SHP77 (cell line): ENCODE measurements at regions not wholly inside any gene's neighbourhood (a gene's known extent, or its start where the extent isn't known, plus 50 kb on each side); places are given as distances from the start of the nearest gene placed in this dataset.
"Not testable (repeated sequence)": the region's sequence is repeated elsewhere in the genome, so short reads cannot be mapped to it uniquely, and the experiment has no call there.

Source experiments
- DNase-seq, 2 experiments: peaks; one replicate each; lab custom pipeline; 2025; lab: John Stamatoyannopoulos, UW

DNA sequence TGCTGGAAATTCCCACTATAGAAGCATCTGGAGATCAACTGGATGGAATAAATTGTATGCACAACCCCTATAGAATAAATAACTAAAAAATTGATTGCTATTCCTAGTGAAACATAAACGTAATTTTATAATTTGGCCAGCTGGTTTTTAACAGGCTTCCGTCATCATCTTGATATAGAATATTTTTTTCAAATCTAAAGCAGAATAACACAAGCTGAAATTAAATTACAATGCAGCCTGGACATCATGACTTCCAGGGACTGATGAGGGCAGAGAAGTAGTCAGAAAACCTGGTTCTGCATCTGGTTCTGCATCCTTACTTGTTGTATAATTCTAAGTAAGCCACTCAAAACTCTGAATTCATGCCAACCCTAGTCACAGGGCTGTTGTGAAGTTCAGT is 146.1 kb downstream of the MEX3B start:
- no peak for DNase-seq

DNA sequence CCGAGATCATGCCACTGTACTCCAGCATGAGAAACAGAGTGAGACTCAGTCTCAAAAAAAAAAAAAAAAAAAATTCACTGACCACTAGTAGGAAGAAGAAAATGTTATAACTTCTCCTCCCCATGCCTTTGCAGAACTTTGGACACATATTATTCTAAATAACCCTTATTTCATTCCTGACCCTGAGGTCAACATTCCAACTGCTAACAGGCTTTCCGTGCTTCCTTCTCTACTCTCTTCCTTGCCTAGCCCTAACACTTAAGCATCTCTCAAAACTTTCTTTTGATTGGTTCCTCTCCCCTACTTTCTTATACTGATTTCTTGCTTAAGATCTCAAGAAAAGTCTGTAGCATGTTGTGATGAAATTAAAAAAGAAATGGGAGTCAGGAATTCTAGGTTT is 146.8 kb downstream of the MEX3B start:
- DNase-seq, result no peak

DNA sequence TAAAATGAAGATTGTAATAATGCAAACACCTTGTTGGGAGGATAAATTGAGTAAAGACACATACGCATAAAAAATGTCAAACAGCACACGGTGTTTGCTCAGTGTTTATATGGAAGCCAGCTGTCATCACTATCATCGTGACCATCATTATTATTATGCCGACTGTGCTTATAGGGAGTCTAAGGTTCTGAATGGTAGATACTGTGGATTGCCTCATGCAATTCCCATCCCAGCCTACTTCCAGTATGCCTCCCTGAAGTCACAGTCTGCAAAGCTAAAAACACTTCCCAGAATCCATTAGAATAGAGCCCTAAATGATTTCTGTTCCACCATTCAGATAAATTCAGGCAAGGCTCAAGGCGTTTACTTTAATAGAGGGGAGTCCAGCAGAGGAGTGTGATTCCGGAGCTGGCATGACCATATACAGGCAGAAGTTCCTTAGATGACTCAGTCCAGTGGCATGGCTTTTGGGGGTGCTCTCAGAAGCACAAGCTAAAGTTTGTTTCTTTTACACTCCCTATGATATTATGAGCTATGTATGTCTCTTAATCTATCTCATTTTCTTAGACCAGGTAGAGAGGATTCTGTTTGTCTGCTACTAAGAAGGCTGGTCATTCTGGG is 148.7 kb downstream of the MEX3B start:
- DNase-seq, result no peak

DNA sequence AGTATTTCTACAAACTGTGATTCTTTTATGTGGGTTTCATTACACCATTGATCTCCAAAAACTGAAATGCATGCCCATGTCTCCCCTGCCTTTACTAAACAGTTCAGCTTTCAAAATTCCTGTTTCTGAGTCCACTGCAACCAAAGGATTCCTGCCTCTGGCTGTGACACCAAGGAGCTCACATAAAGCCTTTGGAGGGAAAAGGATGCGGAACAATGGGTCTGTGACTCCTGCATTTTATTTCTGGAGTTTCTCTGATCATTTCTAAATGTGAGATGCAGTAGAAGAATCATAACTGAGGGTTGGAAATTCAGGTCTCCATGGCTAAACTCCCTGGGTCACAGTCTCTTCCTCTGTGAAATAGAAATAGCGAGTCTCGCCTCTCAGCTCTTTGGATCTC is 149.5 kb downstream of the MEX3B start:
- DNase-seq, result no peak

DNA sequence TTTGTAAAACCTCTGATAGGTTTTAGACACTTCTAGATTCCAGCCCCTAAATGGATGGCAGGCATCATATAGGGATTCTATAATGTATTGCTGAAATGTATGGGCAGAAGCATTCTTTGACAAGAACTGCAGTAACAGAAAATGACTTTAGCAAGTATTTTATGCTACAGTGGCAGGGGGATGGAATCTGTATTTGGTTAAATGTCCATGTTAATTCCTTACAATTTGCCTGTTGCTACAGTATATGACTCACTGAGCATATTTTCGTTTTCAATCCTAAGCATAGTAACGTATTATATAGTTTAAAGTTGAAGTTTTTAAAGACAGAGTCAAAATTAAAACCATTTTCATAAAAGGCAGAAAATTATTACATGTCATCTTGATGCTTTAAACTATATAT is 150.1 kb downstream of the MEX3B start:
- no peak for DNase-seq

DNA sequence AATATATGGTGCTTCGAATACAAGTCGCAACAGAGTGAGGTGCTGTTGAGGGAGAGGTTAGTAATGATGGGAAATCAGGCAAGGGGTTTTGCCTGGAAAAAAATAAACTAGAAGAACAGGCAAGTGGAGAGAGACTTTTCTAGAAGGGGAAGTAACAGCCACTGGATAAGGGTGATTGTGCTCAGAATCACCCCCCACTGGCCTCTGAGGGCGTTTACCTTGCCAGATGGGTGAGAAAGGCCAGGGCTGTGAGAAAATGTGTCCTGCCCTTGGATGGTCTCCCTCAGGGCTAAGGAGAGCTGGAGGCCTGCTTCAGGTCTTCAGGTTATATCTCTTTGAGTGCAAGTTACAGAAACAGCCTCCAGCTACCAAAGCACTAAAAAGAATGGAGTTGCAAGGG is 151.8 kb downstream of the MEX3B start:
- no peak for DNase-seq

DNA sequence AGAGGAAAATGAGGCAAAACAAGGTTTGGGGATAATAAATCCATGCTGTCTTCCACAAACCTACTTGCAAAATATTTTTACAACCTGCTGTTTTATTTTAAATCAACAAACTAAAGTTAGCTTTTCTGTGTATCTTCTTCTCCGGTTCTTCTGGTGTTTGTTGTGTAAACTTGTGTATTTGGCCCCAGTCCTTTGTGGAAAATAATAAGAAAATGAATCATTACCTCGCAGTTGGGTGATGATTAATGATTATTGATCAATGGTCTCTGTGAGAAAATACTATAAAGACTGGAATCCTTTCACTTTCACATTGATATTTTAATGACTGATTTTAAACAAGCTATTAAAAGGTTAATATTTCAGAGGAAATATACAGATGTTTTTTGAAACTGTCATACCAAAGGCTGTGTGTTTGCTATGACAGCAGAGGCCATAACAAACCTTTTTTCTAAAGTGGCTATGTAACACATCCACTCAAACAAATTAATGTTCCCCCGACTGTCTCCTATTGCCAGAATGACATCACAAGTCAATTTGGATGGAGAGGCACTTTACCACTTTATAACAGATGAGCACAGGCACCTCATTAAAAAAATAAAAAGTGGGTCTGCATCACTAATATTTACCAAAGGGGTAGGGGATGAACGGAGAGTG is 152.5 kb downstream of the MEX3B start:
- DNase-seq, result no peak

DNA sequence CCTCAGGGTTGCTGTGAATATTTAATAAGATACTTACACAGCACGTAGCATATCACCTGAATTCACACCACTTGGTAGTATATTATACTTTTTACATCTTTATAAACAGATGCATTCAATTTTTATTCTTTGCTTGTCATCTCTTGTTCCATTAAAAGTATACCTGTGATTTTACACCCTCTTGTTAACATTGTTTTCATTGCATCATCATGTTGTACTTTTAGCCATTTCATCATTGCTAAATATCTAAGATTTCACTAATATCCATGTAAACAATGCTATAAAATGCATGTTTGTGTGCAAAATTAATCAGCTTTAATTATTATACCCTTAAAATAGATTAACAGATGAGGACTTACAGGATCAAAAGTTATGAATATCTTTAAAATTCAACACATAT is 155.3 kb downstream of the MEX3B start:
- no peak for DNase-seq

DNA sequence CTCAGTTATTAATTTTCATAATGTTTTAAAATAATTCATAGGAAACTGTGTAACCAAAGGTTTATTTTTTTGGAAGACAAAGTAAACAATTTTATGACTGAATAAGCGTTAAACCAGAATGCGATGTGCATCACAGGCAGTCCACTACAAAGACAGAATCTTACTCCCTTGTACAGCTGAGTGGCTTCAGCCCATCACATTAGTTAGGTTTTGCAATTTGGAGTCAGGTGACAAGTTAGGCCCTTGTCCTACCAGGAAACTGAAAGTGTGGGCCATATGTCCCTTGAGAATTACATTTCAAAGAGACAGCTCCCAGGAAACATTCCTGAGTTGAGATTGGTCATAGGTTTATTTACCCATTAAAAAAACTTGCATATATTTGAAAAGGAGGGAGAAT is 156.3 kb downstream of the MEX3B start:
- DNase-seq, result no peak

DNA sequence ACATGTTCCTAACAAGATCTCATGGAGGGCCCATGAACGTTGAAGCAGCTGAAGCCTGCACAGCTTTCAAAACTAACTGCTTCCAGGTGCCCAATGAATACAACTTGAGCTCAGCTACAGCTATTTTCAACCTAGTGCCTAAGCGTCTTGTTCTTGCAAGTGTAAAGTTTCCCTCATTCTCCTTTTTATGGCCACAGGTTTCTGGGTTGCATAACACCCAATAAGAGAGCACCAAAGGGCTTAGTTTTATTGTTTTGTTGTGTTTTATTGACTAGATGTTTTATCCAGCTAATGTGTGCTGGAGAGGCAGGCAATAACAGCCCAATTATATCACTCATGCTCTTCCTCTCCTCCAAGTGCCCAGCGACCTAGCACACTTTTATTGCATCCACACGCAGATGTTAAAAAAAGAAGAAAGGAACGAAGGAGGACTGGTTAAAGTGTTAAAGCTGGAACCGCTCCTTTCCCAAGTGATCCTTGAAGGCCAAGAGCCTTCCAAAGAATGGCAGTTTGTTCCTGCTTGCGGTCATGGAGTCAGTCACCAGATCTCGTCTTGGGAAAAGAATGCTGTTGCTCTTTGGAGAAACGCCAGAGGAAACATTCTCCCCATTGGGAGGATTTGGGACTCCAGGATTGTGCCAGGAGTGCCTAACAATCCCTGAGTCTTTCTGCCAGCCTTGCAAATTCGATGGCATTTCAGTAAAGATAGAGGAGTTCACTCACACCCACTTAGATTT is 156.9 kb downstream of the MEX3B start:
- DNase-seq, result no peak

DNA sequence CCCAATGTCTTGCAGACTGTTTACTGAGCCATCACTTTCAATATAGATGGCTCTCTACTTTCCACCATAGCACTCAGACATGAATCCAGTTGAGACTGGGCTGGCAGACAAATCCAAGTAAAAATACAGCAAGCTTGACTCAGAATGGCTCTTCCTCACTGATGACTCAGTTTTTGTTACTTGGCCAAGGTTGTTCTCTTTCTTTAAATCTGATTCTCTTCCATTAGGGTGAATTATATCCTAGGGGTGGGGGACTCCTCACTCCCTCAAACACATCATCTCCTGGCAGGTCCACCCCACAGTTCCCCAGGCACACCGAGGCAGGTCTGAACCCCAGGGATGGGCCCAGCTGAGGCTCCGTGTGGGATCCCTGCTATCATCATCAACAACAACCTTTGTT is 157.9 kb downstream of the MEX3B start:
- no peak for DNase-seq

DNA sequence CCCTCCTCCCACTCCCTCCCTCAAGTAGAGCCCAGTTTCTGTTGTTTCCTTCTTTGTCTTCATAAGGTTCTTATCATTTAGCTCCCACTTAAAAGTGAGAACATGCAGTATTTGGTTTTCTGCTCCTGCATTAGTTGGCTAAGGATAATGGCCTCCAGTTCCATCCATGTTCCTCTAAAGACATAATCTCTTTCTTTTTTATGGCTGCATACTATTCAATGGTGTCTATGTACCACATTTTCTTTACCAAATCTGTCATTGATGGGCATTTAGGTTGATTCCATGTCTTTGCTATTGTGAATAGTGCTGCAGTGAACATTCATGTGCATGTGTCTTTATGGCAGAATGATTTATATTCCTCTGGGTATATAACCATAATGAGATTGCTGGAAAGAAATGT is 158.6 kb downstream of the MEX3B start:
- not testable (repeated sequence) for DNase-seq

DNA sequence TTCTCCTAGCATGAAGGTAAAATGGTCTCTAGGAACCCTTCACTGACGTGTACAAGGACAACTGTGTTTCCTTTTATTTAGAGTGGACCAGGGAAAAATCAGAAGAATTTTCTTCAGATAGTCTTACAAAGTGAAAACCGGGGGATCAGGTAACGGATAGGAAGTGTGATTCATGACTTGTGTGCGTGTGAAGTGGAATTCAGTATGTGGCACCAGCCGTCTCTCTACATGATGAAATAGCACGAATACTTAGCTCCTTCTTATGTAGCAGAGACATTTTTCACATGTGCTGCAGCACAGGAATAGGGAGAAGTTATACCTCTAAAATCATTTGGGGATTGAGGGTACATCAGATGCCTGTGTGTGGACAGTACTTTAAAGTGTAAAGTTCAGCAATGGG is 159.2 kb downstream of the MEX3B start:
- DNase-seq, result no peak

DNA sequence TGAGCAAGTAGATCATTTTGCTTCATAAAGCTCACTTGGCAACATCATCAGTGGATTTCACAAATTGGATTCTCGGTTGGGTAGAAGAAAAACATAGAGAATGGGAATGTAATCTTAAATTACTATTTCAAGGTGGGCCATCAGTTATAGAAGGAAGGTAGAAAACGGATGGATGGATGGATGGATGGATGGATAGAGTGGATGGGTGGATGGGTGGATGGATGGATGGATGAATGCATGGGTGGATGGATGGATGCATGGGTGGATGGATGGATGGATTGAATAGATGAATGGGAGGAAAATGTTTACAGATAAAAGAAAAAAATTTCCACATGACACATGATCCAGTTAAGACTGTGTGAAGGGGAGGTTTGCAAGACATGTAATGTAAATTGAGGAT is 159.7 kb downstream of the MEX3B start:
- DNase-seq, result no peak

DNA sequence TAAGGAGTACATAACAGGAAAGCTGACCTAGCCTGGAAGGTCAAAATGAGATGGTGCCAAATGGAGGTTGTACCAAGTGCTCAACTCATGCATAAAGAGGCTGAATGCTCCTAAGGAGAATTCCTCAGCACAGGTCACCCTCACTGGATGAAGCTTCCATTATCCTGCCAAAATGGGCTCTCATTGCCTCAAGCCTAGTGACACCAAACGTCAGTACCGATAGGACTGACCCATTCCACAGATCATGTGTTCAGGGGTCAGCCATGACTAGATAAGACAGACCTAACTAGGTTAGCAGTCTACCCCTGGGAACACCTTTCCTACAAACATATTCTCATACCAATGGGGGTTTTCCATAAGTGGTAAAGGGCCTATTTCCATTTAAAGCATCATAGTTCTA is 160.7 kb downstream of the MEX3B start:
- no peak for DNase-seq

DNA sequence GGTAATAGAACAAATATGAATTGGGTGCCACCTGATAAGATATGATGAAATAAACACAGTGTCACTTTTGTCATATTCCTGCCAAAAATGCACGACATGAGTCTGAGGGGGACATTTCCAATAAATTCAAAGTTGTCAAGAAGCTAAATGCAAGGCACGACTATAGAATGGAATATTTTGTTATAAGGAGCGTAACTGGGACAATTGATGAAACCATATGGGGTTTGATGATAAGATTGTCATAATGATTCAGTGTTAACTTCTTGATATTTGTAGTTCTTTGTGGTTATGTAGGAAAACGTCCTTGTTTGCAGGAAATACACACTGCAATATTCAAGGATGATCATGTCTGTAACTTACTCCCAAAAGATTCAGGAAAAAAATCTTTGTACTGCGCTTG is 163.3 kb downstream of the MEX3B start:
- no peak for DNase-seq

DNA sequence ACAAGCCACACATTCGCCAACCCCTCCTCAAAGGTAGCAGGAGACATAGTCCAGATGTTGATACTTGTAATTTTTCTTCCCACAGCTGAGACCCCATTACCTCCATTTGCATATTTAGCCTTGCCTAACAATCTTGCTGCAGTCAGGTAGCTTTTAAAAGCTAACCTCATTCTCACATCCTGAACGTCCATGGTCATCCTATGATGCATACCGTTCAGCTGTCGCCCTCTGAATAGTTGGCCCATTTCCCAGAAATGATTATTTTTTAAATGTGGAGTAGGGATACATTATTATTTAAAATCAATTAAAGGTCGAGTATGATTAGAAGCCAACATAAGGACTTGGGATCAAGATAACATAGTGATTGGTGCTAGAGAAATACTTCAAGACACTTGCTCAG is 165.0 kb downstream of the MEX3B start:
- DNase-seq, result no peak

DNA sequence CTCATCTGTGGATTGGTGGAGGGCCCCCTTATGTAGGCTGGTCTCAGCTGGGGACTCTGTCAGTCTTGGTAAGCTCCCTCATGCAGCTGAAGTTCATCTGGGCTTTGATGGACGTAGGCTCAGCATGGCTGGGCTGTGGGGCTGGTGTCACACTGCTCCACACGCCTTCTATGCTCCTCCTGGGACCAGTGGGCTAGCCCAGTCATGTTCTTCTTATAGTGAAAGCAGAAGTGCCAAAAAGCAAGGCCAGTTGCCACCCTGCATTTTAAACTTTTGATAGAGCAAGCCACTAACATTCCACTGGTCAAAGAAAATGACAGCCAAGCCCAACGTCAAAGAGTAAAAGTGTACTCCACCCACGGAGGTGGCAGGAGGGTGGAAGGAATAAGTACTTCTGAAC is 165.5 kb downstream of the MEX3B start:
- no peak for DNase-seq

DNA sequence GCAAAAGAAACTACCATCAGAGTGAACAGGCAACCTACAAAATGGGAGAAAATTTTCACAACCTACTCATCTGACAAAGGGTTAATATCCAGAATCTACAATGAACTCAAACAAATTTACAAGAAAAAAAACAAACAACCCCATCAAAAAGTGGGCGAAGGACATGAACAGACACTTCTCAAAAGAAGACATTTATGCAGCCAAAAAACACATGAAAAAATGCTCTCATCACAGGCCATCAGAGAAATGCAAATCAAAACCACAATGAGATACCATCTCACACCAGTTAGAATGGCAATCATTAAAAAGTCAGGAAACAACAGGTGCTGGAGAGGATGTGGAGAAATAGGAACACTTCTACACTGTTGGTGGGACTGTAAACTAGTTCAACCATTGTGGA is 170.1 kb downstream of the MEX3B start:
- DNase-seq, result not testable (repeated sequence)

DNA sequence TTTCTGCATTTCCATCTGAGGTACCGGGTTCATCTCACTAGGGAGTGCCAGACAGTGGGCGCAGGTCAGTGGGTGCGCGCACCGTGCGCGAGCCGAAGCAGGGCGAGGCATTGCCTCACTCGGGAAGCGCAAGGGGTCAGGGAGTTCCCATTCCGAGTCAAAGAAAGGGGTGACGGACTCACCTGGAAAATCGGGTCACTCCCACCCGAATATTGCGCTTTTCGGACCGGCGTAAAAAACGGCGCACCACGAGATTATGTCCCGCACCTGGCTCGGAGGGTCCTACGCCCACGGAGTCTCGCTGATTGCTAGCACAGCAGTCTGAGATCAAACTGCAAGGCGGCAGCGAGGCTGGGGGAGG is 175.1 kb downstream of the MEX3B start:
- not testable (repeated sequence) for DNase-seq

DNA sequence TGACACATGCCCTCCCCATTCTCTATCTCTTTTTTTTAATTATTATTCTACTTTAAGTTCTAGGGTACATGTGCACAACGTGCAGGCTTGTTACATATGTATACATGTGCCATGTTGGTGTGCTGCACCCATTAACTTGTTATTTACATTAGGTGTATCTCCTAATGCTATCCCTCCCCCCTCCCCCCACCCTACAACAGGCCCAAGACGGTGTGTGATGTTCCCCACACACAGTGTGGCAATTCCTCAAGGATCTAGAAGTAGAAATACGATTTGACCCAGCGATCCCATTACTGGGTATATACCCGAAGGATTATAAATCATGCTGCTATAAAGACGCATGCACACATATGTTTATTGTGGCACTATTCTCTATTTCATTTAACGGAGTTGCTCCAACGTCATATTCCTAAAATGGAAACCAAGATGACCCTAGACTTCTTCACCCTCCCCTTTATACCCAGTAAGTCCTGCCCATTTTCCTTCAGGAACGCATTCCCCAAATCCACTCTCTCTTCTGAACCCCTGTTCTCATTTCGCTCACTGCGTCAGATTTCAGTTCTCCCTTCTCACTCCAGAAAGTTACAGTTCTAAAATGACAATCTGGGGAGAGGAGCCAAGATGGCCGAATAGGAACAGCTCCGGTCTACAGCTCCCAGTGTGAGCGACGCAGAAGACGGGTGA is 175.6 kb downstream of the MEX3B start:
- not testable (repeated sequence) for DNase-seq

DNA sequence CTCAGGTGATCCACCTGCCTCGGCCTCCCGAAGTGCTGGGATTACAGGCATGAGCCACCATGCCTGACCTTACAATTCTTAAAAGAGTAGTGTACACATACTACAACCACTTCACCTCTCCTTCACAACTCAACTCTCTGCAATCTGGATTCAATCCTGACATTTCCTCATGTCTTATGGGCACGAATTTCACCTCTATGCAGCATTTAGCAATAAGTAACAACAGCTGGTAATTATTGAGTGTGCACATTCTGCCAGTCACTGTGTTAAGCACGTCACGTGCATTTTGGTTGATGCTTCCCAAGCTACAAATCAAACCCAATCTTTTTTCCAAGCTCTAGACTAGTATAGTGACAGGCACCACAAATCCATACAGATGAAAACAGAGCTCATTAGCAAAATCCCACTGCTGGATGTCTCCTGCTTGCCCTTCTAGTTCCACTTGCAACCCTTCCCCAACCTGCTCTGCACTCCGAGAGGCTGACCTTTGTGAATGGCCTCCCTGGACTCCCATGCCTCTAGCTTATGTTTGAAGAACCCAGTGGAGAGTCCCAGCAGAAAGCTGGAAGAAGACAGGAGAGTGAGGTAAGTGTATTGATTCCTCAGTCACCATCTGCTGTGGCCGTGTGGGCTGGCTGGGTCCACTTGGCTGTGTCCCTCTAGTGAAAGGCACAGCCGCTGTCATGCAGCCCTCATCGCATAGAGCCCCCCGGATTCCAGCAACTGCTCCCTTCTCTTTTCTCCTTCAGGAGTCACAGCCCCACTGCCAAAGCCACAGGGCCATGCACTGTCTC is 176.5 kb downstream of the MEX3B start:
- DNase-seq, result no peak
